ENCODE measurements at regions not wholly inside any gene's neighbourhood (a gene's known extent, or its start where the extent isn't known, plus 50 kb on each side); places are given as distances from the start of the nearest gene placed in this dataset.

GRCh38 chr5:103427326-103427725, 135.3 kb downstream of the NUDT12 start:
- no peak for TF ChIP-seq YY1 (IDR thresholded peaks at IDR 0.05; ENCODE audit: insufficient read depth, insufficient read length)
- TF ChIP-seq SUZ12 (IDR thresholded peaks at IDR 0.05; ENCODE audit: extremely low read depth, insufficient read depth, insufficient read length): no peak
- TF ChIP-seq ZNF274 (IDR thresholded peaks at IDR 0.05; ENCODE audit: low read depth, low read length): no peak
